ENCODE measurements at regions not wholly inside any gene's neighbourhood (a gene's known extent, or its start where the extent isn't known, plus 50 kb on each side); places are given as distances from the start of the nearest gene placed in this dataset.

- TF ChIP-seq ZNF425 (CRISPR knock-in tag; conservative IDR thresholded peaks at IDR 0.05) = no peak
Measured at GRCh38 chr4:146098397-146098796, 77.1 kb upstream of the LSM6 start (continued).

- CTCF ChIA-PET = interaction anchor here (1.7 kb wide), 1 partner anchor 15 kb away, joined by 14 read pairs; no protein-coding TSS in a partner anchor
- POLR2A ChIA-PET = no interaction called here
- ATAC-seq (no peak), DNase-seq (ENCODE audit: low spot score) (no peak)
- H3K27me3 Mint-ChIP-seq (ENCODE audit: low read depth) = no peaks in the 10 kb centered on the region
- no peak overlapping the region for H3K27ac Mint-ChIP-seq
- H3K4me1 Mint-ChIP-seq = no peaks in the 10 kb centered on the region
- no peaks in the 10 kb centered on the region for H3K9me3 Mint-ChIP-seq
- H3K4me3 Mint-ChIP-seq = no peak overlapping the region
- TF ChIP-seq ZNF232 (CRISPR knock-in tag; IDR thresholded peaks at IDR 0.05) (no peak), ATF2 (CRISPR knock-in tag; IDR thresholded peaks at IDR 0.05; ENCODE audit: borderline replicate concordance, low read depth) (no peak), CDX4 (CRISPR knock-in tag; IDR thresholded peaks at IDR 0.05; ENCODE audit: borderline replicate concordance) (no peak), SMAD3 (CRISPR knock-in tag; IDR thresholded peaks at IDR 0.05; ENCODE audit: borderline replicate concordance) (no peak), ERG (CRISPR knock-in tag; IDR thresholded peaks at IDR 0.05) (no peak), E2F5 (CRISPR knock-in tag; IDR thresholded peaks at IDR 0.05) (no peak), HMGA2 (CRISPR knock-in tag; IDR thresholded peaks at IDR 0.05) (no peak), ZNF425 (CRISPR knock-in tag; conservative IDR thresholded peaks at IDR 0.05) (no peak), GRHL2 (CRISPR knock-in tag; IDR thresholded peaks at IDR 0.05; ENCODE audit: insufficient replicate concordance, severe bottlenecking) (no peak), USF2 (CRISPR knock-in tag; IDR thresholded peaks at IDR 0.05) (no peak), TP53 (CRISPR knock-in tag; IDR thresholded peaks at IDR 0.05) (no peak), MLX (CRISPR knock-in tag; IDR thresholded peaks at IDR 0.05) (no peak), ZNF423 (CRISPR knock-in tag; IDR thresholded peaks at IDR 0.05) (no peak), JUN (CRISPR knock-in tag; IDR thresholded peaks at IDR 0.05) (no peak), JAZF1 (CRISPR knock-in tag; IDR thresholded peaks at IDR 0.05) (no peak), ZNF263 (CRISPR knock-in tag; IDR thresholded peaks at IDR 0.05; ENCODE audit: low read depth) (no peak)
- no peaks in the 10 kb centered on the region for H3K36me3 Mint-ChIP-seq
Measured at GRCh38 chr4:146096371-146096770, 79.1 kb upstream of the LSM6 start.

All from WTC11 (cell line).